HG03378 (cell line): ENCODE measurements at regions not wholly inside any gene's neighbourhood (a gene's known extent, or its start where the extent isn't known, plus 50 kb on each side); places are given as distances from the start of the nearest gene placed in this dataset.

Experiments used
- ATAC-seq: cut with Tn5 transposase; IDR thresholded peaks from one replicate; pipeline ENCODE4 v1.9.1; 2021; ENCODE audit warnings: mild to moderate bottlenecking, moderate library complexity; ENCODE audit not compliant: unreplicated experiment

GRCh38 chr4:163949976-163950601 lies 455.6 kb downstream of the TMA16 start:
- ATAC-seq: no peak

DNA sequence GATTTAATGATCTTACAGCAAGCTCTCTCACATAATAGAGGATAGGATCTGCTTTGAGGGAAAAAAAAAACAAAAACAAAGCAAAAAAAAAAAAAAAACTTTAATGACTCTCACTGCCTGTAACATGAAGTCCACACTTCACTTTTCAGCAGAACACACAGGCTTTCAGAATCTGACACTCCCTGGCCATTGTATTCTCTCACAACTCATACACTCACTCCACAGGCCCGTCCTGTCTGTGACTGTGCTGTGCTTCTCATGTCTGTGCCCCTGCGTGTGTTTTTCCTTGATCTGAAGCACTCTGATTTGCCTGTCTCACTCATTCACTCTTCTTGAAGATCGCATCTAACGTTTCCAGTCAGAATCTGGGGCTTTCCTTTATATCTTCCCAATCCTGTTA lies 460.8 kb downstream of the TMA16 start:
- no peak for ATAC-seq

GRCh38 chr4:163958751-163959150 lies 464.3 kb downstream of the TMA16 start:
- ATAC-seq: no peak

DNA sequence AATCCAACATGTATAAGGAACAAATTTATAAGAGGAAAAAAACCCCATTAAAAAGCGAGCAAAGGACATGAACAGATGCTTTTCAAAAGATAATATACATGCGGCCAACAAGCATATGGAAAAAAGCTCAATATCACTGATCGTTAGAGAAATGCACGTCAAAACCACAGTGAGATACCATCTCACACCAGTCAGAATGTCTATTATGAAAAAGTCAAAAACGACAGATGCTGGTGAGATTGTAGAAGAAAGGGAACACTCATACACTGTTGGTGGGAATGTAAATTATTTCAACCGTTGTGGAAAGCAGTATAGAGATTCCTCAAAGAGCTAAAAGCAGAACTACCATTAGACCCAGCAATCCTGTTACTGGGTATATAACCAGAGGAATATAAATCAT lies 465.4 kb downstream of the TMA16 start:
- no peak for ATAC-seq

GRCh38 chr4:163966612-163967011 lies 472.1 kb downstream of the TMA16 start:
- no peak for ATAC-seq

- ATAC-seq: peak; percentile 56
These were observed 472.8 kb downstream of the TMA16 start for GRCh38 chr4:163967263-163967662.

GRCh38 chr4:163967710-163968109 lies 473.2 kb downstream of the TMA16 start:
- no peak for ATAC-seq

- ATAC-seq: no peak
These were observed 474.8 kb downstream of the TMA16 start for GRCh38 chr4:163969291-163969690.

GRCh38 chr4:163976588-163976987 lies 482.1 kb downstream of the TMA16 start:
- ATAC-seq: no peak

GRCh38 chr4:163988391-163988790 lies 493.9 kb downstream of the TMA16 start:
- ATAC-seq: no peak

- ATAC-seq: no peak
These were observed 494.4 kb downstream of the TMA16 start for GRCh38 chr4:163988865-163989264.

GRCh38 chr4:163991298-163991865 lies 496.9 kb downstream of the TMA16 start:
- no peak for ATAC-seq

GRCh38 chr4:164009435-164009834 lies 514.9 kb downstream of the TMA16 start:
- no peak for ATAC-seq

GRCh38 chr4:164011791-164012190 lies 517.3 kb downstream of the TMA16 start:
- ATAC-seq: no peak

DNA sequence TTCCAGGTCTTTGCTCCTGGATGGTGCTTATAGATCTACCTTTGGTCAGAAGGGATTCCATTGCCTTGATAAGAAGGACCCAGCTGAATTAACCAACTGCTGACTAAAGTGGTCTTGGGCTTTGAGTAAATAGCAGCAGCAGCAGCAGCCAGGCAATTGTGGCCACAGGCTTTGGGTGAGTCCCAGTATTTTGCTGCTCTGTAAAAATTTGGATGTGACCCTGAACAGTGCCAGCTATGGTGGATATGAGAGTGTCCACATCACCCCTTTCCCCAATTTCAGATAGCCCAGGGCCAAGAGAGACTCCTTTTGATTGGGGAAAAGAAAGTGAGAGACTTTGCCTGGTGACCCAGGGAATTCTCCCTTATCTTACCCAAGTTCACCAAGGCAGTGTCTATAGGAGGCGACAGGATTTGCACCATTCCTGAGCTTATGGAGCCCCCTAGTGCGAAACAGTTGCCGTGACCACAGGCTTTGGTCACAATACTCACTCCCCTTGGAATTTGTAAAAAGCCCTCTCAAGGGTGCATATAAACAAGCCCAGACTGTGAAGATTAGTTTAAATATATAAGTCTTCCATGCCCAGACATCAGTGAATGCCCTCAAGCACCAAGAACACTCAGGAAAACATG lies 518.0 kb downstream of the TMA16 start:
- ATAC-seq: peak; percentile 70

DNA sequence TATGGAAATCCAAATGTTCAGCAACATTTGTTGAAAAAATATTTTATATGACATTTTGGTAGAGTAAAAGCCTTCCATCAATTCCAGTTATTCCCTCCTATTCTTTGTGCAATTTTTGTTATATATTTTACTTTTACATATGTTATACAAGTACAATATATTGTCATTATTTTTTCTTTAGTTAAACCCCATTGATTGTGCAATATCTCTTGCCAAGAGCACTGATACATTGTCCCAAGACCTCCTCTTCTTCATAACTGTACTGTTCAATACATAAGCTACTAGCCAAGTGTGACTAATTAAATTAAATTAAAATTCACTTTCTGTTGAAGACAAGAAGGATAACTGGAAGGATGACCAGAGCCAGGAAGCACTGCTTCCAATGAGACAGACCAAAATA lies 527.5 kb downstream of the TMA16 start:
- ATAC-seq: no peak

DNA sequence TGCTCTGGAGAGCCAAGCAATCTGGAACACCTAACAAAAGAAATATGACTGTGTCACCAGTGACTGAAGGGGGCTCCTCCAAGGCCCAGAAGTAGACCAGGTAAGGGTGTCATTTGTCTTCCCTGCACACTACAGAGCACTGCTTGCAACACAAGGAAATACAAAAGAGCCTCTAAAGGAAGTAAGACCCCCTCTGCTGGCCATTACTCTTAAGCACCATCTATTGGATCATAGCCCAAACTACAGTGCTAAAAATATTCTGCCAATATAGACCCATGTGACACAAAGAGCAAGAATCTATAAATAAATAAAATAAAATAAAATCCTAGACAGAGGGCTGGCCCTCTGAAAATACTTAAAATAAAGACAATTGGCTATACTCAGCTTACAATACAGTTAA lies 528.7 kb downstream of the TMA16 start:
- ATAC-seq: no peak

- peak; percentile 58 for ATAC-seq
These were observed 533.3 kb downstream of the TMA16 start for GRCh38 chr4:164027805-164028204.

DNA sequence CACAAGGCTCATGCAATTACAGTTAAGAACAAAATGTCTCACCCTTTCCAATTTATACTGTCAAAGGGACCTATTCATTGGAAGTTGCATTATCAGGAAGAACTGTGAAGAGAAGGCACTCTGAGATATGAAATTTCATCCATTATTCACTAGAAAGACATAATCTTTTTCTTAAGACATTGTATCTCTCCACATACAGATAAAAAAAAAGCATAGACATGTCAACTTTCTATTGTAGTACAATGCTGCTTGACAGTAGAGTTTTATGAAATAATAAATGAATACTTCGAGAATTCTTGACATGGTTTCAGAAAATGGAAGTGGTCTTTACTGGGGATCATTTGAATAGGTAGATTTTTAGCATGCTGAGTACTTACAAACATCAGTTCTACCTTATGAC lies 545.0 kb downstream of the TMA16 start:
- no peak for ATAC-seq

DNA sequence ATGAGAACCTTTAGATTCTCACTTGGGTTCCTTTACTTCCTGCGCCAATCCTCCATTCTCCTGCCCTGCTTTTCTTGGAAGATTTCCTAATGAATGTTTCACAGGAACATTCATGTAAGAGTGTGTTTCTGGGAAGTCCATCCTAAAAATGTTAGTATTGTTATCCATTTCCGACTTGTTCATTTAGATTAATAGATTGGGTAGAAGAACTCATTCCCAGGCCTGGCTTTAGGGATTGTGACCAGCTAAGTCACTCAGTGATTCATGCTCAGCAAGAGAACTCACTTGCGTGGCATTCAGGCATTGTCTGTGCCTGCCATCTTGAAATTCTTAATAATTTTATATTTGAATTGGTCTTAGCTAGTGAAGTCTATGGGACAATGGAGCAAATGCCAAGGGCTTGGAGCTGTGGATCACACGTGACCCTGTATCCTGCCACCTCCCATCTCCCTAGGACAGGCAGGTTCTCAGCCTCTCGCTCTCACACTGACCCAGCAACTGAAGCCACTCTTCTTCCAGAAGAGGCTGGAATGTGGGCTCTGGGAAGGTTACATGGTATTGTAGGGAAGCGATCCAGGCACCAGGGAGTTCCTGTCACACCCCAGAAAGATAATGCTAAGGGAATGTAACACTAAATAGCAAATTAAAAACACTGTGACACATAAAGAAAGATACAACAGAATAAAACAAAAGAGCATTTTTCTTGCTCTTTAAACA lies 562.1 kb downstream of the TMA16 start:
- no peak for ATAC-seq

DNA sequence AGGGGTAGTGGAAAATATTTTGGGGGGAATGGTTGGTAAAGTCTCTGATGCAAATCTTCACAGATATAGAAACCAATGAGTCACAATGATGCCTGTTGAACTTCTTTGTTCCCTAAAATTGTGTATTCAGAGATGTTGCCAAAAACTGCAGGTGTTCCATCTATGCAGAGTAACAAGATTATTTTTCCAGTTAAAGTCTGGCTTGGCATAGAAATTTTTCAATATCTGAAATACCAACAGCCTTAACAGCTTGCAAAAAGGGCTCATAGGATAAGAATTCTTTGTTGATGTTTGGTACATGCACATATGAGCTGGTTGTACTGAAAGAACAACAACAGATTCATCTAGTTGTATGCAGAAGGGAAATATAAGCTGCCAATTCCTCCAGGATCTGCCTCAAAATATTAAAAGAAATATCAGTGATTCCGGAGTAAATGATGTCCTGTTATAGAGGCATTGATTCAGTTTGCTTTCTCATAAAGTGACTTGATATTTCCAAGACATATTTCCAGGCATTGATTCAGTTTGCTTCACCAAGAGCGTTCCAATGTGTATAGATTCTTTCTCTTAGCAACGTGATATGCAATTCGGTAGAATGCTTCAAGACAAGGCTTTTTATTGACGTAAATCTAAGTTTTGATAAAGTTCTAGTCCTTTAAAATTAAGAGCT lies 564.4 kb downstream of the TMA16 start:
- ATAC-seq: no peak
